ENCODE measurements at regions not wholly inside any gene's neighbourhood (a gene's known extent, or its start where the extent isn't known, plus 50 kb on each side); places are given as distances from the start of the nearest gene placed in this dataset.

GRCh38 chr10:10353326-10353868, 664.3 kb upstream of the CELF2 start:
- TF ChIP-seq CTCF (conservative IDR thresholded peaks at IDR 0.05) (no peak), EZH2 (IDR thresholded peaks at IDR 0.05; ENCODE audit: low read depth) (no peak)
